Activated T-cell treated with anti-CD3 and anti-CD28 coated beads for 48 hours (primary cell): ENCODE measurements at regions not wholly inside any gene's neighbourhood (a gene's known extent, or its start where the extent isn't known, plus 50 kb on each side); places are given as distances from the start of the nearest gene placed in this dataset.
"Not testable (repeated sequence)": the region's sequence is repeated elsewhere in the genome, so short reads cannot be mapped to it uniquely, and the experiment has no call there.

ENCODE experiments used
- DNase-seq: peaks from one replicate; pipeline ENCODE4 v3.0.0-alpha.2; 2020; ENCODE audit warnings: low read depth

DNA sequence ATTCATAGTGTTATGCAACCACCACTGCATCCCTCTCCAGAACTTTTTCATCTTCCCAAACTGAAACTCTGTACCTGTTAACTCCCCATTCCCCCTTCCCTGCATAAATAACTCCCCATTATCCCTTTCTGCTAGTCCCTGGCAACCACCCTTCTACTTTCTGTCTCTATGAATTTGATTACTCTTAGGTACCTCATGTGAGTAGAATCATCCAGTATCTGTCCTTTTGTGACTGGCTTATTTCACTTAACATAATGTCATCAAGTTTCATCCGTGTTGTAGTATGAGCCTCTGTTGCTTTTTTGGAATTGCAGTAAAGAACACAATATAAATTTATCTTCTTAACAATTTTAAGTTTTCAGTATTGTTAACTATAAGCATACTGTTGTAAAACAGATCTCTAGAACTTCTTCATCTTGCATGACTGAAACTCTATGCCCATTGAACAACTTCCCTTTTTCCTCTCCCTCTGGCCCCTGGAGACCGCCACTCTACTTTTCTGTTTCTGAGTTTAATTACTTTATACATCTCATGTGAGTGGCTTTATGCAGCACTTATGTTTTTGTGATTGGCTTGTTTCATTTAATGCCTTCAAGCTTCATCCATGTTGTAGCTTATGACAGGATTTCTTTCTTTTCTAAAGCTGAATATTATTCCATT is 87.3 kb upstream of the ABCC4 start:
- no peak for DNase-seq

DNA sequence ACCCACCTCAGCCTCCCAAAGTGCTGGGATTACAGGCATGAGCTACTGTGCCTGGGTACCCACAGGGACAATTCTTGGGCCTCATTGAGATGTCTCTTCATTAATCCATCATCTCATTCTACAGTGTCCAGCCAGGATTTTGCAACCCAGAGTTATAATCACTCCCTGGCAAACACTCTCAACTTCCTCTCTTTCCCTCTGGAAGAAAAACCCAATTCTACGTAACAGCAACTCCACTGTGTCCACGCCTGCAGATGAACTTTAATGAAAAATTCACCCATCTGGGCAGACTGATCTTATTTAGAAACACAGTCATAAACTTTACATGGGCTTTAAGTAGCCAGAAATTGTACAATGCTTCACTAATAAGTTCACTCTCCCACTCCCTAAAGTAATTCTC is 90.1 kb upstream of the ABCC4 start:
- DNase-seq = no peak

GRCh38 chr13:95391785-95392184 is 90.5 kb upstream of the ABCC4 start:
- no peak for DNase-seq

- DNase-seq = no peak
Observed at GRCh38 chr13:95392597-95392996, 91.3 kb upstream of the ABCC4 start.

GRCh38 chr13:95403349-95404140 is 102.3 kb upstream of the ABCC4 start:
- no peak for DNase-seq

DNA sequence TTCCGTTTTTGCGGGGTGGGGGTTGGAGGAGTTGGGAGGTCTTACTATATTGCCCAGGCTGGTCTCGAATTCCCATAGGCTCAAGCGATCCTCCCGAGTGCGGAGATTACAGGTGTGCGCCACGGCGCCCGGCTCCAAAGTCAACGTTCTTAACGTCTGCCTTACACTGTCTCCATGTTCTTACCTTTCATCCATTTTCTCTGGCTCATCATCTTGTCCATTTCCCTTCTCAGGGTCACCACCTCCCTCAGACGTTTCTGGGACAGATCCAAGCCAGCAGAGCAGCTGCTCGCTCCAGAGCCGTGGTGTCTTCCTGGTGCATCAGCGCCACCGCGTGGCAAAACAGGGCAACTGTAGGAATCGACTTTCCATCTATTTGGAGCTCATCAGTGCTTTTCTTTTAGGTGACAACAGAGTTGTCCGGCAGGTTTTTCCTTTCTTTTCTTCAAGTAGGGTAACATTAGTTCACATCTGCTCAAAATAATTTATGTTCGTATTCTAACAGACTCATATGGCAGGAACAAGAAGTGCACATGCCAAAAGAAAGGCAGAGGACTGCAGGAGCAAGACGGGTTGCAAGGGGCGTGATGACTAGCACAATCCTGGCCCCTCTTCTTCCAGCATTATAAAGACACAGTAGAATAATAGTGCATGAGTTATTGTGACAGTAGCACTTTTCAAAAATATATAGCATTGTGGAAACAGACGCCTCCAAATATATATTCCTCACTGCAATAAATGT is 103.1 kb upstream of the ABCC4 start:
- DNase-seq = peak; percentile 65

GRCh38 chr13:95406176-95406575 is 104.9 kb upstream of the ABCC4 start:
- DNase-seq = no peak

- no peak for DNase-seq
Observed at GRCh38 chr13:95411428-95412040, 110.3 kb upstream of the ABCC4 start.

DNA sequence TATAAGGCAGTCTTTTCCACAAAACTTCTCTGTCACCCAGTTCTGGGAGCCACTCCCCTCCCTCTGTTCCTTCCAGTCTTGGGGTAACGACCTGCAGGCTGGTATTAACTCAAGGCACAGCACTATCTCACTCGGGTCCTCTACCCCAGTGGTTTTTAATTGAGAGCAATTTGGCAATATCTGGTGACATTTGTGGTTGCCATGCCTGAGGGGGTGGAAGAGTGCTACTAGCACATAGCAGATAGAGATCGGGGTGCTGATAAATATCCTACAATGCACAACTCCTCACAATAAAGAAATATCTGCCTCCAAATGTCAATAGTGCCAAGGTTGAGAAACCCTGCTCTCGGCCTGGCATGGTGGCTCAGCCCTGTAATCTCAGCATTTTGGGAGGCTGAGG is 117.7 kb upstream of the ABCC4 start:
- DNase-seq = no peak

DNA sequence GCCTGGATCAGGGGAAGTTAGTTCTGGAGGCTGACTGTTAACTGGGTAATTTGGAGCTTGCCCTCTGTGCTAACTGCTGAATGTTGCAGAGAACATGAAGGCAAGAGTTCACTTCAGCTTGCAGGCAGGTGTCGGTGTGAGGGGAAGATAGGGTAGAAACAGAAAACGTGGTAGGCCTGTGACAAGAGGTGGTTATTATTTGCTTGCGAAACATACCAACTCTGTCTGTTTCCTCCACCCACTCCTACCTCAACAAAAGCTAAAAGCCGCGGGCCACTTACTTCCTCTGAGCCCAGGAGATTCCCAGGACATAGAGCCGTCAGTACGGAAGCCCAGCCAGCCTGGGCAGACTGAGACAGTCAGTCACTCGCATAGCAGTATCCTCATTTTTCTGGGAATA is 119.2 kb upstream of the ABCC4 start:
- DNase-seq = no peak

DNA sequence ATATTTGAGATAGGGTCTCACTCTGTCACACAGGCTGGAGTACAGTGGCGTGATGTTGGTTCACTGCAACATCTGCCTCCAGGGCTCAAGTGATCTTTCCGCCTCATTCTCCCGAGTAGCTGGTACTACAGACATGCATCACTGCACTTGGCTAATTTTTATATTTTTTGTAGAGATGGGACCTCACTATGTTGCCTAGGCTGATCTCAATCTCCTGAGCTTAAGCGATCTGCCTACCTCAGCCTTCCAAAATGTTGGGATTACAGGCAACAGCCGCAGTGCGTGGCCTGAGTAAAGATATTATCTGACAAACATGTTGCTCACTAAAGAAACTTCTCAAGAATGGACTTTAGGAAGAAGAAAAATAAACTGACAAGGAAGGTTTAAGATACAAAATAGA is 125.4 kb upstream of the ABCC4 start:
- DNase-seq = no peak

DNA sequence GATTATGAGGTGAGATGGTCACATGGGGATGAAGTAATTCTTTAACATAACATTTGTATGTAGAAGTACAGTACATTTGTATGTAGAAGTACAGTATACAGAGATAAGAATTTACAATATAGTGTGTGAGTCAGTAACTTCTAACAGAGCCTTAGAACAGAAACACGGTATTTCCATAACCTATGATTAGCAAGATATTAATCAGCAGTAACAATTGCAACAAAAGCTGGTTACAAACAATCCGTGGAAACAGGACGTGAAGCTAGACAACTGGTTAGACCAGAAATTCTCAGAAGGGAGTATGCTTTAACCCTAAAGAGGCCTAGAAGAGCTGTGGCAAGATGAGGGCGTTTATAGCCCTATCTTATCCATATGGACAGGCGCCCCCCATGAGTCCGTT is 122.0 kb upstream of the CLDN10 start:
- DNase-seq = not testable (repeated sequence)

DNA sequence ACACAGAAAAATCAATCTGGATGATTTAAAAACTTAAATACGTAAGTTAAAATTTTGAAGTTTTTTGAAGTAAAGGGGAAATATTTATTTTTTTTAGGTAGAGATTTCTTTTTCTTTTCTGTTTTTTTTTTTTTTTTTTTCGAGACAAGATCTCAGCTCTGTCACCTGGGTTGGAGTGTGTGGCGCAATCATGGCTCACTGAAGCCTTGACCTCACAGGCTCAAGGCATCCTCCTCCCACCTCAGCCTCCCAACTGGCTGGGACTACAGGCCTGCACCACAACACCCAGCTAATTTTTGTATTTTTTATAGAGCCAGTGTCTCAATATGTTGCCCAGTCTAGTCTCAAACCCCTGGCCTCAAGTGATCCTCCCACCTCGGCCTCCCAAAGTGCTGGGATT is 120.4 kb upstream of the CLDN10 start:
- DNase-seq = no peak

GRCh38 chr13:95433537-95433936 is 119.0 kb upstream of the CLDN10 start:
- no peak for DNase-seq

- no peak for DNase-seq
Observed at GRCh38 chr13:95434111-95434510, 118.4 kb upstream of the CLDN10 start.

DNA sequence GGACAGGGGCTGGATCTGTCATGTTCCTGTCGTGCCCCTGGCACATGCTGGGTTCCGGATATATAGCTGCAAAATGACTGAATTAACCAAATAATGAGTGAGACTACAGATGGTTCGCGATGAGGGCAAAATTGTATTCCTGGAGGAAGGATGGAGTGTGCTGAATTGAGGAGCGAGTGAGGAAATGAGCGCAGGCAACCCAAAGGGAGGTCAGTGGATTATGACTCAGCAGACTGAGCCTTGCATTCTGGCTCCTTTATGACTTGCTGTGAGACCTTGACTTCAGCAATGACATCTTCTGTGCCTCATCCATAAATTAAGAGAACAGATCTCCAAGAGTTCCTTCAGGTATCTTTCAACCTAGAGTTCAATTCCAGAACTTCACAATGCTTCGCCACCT is 115.0 kb upstream of the CLDN10 start:
- DNase-seq = no peak

DNA sequence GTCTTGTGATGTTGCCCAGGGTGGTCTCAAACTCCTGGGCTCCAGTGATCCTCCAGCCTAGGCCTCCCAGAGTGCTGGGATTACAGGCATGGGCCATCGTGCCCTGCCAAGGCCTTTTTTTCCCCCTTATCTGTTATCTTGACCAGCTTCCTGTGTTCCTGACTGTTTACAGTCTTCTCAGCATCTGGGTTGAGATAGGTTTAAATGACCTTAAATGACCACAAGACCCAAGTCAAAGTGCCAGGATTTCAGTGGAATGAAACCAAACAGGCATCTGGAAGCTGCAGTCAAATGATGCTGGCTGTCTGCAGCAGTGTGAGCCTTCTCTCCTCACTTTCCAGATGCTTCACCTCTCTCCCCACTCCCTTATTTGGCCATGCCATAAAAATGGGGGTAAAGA is 114.2 kb upstream of the CLDN10 start:
- no peak for DNase-seq

DNA sequence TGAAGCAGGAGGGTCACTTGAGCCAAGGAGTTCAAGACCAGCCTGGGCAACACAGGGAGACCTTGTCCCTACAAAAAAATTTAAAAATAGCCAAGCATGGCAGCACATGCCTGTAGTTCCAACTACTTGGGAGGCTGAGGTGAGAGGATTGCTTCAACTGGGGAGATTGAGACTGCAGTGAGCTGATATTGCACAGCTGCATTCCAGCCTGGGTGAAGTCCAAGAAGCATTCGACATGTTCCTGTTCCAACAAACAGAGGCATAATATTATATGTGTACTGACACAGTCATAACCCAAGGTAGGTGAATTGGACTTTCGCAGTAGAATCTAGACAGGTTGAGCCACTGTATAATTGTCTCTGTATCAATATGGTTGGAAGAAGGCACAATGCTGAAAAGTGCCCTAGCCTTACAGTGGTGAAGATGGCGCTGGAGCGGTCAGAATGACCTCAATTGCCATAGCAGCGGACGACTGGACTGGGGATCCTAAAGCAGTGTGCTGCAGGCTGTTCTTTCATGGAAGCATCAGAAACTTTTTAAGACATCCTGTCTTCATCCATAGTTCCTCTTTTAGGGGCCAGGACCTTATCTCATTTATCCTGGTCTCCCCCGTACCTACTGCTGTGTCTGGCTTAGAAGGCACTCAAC is 112.0 kb upstream of the CLDN10 start:
- no peak for DNase-seq

- no peak for DNase-seq
Observed at GRCh38 chr13:95441326-95441725, 111.2 kb upstream of the CLDN10 start.

DNA sequence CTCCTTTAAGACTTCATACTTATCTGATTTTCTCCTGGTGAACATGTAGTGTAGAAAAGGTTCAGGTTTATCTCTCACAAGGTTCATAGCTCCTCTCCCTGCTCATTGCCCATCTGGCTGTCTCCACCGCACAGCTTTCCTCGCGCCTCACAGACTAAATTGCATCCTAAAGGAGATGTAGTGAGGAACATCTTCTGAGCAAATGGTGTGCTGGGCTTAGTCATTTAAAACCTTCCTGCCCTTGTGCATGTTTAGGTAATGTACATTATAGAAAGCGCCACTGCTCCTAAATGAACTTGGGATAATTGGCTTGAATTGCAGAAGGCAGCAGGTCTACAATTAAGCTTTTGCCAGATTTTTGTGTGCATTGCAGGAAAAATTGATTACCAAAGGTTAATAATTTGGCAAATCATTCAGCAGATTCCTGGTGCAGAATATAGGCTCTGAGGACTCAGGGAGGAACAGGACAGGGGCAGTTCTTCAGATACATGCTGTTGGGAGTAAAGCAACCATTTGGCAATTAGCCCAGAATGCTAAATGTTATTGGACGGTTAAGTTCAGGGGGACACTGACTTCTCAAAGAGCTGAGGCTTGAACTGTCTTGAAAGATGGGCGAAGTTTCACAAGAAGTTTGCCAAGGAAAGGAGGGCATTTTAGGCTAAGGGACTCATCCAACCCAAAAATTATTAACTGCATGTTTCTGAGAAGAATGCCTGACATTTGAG is 108.4 kb upstream of the CLDN10 start:
- no peak for DNase-seq

DNA sequence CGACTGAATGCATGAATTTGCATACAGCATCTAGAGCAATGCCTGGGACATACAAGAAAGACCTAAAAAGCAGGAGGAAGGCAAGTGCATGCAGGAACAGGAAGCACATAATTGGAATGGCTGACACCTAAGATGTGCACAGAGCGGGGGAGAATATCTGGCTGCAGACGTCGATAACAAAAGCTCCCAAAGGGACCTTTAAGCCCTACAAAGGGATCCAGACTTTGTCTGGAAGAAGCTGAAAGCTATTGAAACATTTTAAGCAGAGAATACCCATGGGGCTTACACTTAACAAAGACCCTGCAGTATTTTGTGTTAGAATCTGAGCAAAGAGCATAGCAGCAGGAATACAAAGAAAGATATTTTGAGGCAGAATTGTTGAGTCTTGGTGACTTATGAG is 107.4 kb upstream of the CLDN10 start:
- no peak for DNase-seq

DNA sequence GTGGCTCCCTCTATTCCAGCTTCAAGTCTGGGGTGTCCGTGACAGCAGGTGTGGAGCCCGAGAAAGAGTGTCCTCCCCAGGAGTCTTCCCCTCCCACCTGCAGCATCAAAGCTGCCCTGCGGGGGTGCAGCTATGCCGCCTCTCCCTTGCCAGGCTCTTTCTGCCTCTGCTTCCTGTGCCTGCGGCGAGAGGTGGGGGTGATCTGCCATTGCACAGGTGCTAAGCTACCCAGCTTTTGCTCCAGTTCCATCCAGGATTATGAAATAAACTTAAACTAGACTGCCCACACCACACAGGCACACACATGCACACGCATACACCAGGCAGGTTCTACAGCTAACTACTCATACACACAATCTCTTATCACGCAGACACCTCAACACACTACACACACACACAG is 104.7 kb upstream of the CLDN10 start:
- no peak for DNase-seq
